HEK293 (cell line): ENCODE measurements at regions not wholly inside any gene's neighbourhood (a gene's known extent, or its start where the extent isn't known, plus 50 kb on each side); places are given as distances from the start of the nearest gene placed in this dataset.

Experiments used
- ZBTB7A ChIP-seq: fragments of 450-650 bp; formaldehyde crosslinking; IDR thresholded peaks from 2 replicates; pipeline ENCODE4 v1.5.1; 2016; ENCODE audit warnings: low read depth, missing biosample characterization, missing genetic modification characterization
- ZNF114 ChIP-seq: fragments of 450-650 bp; formaldehyde crosslinking; IDR thresholded peaks from 2 replicates; pipeline ENCODE4 v1.5.0; 2017; ENCODE audit warnings: missing biosample characterization, missing genetic modification characterization
- ZNF707 ChIP-seq: fragments of 450-650 bp; formaldehyde crosslinking; IDR thresholded peaks from 2 replicates; pipeline ENCODE4 v1.5.1; 2016; ENCODE audit warnings: missing biosample characterization, missing genetic modification characterization
- ZNF776 ChIP-seq: fragments of 450-650 bp; formaldehyde crosslinking; IDR thresholded peaks from 2 replicates; pipeline ENCODE4 v1.5.0; 2017; ENCODE audit warnings: missing biosample characterization, missing genetic modification characterization, borderline replicate concordance
- TF ChIP-seq, protein P1 (sequence below): fragments of 450-650 bp; IDR thresholded peaks from 2 replicates; pipeline ENCODE4 v1.5.1; 2018; ENCODE audit warnings: missing biosample characterization, missing genetic modification characterization
- TF ChIP-seq, protein P2 (sequence below): fragments of 450-650 bp; formaldehyde crosslinking; IDR thresholded peaks from 2 replicates; pipeline ENCODE4 v1.5.1; 2016; ENCODE audit warnings: missing biosample characterization, missing genetic modification characterization
- TF ChIP-seq, protein P3 (sequence below): fragments of 450-650 bp; formaldehyde crosslinking; IDR thresholded peaks from 2 replicates; pipeline ENCODE4 v1.5.1; 2016; ENCODE audit warnings: missing biosample characterization, missing genetic modification characterization
- TF ChIP-seq, protein P4 (sequence below): fragments of 450-650 bp; formaldehyde crosslinking; IDR thresholded peaks from 2 replicates; pipeline ENCODE4 v1.5.1; 2016; ENCODE audit warnings: missing biosample characterization, missing genetic modification characterization

DNA sequence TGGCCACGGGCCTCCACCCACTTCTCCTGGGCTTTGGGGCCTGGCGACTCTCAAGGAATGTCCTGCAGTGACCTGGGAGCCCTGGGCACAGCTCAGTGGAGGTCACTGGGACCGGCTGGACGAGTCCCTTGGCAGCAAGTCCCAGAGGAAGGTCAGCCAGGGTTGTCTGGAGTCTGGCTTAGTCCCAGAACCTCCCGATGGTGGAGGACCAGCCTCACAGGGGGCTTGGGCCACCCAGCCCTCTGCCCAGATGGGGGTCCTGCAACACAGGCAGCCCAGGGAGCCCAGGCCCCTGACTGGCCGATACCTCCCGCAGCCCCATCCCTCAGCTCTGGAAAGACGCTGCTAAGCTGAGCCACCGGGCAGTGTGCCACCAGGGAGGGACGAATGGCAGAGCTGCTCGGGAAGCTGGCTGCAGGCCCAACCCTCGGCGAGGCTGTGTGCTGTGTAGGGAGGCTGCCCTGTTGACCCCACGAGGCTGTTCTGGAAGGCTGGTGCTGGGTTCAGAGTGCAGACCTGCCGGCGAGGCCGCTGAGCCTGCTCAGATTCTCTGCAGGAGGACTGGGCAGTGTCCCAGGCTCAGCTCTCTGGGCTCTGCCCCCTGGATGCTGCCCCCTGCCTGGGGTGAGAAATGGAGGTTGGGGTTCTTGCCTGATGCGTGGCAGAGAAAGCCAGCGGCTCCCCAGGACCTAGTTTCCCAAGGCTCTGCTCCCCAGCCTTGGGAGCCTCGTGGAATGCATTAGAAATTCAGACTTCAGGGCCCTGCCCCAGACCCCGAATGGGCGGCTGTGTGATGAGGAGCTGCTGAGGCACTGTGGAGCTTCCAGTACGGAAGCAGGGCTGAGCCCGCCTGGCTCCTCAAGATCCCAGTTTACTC, 61.7 kb downstream of the ADRA2C start:
- TF ChIP-seq ZNF707 (tag by site-specific recombination), result no peak
- TF ChIP-seq ZBTB7A (tag by site-specific recombination), result no peak
- TF ChIP-seq ZNF776, result no peak
- TF ChIP-seq, protein P1, sequence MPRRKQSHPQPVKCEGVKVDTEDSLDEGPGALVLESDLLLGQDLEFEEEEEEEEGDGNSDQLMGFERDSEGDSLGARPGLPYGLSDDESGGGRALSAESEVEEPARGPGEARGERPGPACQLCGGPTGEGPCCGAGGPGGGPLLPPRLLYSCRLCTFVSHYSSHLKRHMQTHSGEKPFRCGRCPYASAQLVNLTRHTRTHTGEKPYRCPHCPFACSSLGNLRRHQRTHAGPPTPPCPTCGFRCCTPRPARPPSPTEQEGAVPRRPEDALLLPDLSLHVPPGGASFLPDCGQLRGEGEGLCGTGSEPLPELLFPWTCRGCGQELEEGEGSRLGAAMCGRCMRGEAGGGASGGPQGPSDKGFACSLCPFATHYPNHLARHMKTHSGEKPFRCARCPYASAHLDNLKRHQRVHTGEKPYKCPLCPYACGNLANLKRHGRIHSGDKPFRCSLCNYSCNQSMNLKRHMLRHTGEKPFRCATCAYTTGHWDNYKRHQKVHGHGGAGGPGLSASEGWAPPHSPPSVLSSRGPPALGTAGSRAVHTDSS (tag by site-specific recombination), result no peak
- TF ChIP-seq, protein P2, sequence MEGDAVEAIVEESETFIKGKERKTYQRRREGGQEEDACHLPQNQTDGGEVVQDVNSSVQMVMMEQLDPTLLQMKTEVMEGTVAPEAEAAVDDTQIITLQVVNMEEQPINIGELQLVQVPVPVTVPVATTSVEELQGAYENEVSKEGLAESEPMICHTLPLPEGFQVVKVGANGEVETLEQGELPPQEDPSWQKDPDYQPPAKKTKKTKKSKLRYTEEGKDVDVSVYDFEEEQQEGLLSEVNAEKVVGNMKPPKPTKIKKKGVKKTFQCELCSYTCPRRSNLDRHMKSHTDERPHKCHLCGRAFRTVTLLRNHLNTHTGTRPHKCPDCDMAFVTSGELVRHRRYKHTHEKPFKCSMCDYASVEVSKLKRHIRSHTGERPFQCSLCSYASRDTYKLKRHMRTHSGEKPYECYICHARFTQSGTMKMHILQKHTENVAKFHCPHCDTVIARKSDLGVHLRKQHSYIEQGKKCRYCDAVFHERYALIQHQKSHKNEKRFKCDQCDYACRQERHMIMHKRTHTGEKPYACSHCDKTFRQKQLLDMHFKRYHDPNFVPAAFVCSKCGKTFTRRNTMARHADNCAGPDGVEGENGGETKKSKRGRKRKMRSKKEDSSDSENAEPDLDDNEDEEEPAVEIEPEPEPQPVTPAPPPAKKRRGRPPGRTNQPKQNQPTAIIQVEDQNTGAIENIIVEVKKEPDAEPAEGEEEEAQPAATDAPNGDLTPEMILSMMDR (tag by site-specific recombination), result no peak
- TF ChIP-seq, protein P3, sequence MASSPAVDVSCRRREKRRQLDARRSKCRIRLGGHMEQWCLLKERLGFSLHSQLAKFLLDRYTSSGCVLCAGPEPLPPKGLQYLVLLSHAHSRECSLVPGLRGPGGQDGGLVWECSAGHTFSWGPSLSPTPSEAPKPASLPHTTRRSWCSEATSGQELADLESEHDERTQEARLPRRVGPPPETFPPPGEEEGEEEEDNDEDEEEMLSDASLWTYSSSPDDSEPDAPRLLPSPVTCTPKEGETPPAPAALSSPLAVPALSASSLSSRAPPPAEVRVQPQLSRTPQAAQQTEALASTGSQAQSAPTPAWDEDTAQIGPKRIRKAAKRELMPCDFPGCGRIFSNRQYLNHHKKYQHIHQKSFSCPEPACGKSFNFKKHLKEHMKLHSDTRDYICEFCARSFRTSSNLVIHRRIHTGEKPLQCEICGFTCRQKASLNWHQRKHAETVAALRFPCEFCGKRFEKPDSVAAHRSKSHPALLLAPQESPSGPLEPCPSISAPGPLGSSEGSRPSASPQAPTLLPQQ (tag by site-specific recombination), result no peak
- TF ChIP-seq, protein P4, sequence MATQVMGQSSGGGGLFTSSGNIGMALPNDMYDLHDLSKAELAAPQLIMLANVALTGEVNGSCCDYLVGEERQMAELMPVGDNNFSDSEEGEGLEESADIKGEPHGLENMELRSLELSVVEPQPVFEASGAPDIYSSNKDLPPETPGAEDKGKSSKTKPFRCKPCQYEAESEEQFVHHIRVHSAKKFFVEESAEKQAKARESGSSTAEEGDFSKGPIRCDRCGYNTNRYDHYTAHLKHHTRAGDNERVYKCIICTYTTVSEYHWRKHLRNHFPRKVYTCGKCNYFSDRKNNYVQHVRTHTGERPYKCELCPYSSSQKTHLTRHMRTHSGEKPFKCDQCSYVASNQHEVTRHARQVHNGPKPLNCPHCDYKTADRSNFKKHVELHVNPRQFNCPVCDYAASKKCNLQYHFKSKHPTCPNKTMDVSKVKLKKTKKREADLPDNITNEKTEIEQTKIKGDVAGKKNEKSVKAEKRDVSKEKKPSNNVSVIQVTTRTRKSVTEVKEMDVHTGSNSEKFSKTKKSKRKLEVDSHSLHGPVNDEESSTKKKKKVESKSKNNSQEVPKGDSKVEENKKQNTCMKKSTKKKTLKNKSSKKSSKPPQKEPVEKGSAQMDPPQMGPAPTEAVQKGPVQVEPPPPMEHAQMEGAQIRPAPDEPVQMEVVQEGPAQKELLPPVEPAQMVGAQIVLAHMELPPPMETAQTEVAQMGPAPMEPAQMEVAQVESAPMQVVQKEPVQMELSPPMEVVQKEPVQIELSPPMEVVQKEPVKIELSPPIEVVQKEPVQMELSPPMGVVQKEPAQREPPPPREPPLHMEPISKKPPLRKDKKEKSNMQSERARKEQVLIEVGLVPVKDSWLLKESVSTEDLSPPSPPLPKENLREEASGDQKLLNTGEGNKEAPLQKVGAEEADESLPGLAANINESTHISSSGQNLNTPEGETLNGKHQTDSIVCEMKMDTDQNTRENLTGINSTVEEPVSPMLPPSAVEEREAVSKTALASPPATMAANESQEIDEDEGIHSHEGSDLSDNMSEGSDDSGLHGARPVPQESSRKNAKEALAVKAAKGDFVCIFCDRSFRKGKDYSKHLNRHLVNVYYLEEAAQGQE (tag by site-specific recombination), result no peak
- TF ChIP-seq ZNF114 (tag by site-specific recombination), result no peak
